ENCODE measurements at regions not wholly inside any gene's neighbourhood (a gene's known extent, or its start where the extent isn't known, plus 50 kb on each side); places are given as distances from the start of the nearest gene placed in this dataset.

- Histone ChIP-seq H2AFZ (peak overlapping the region; percentile 47), H3K9ac (no peak overlapping the region), H3K4me1 (peaks cover 2% of the 10 kb centered on the region), H3K79me2 (no peaks in the 10 kb centered on the region), H3K9me3 (ENCODE audit: control insufficient read depth, low read length) (no peaks in the 10 kb centered on the region), H3K27ac (peak overlapping the region; percentile 100), H3K4me3 (ENCODE audit: low read depth, low read length) (peak overlapping the region; percentile 72), H3K4me2 (ENCODE audit: low read length) (peak overlapping the region; percentile 69), H3K27me3 (ENCODE audit: control insufficient read depth, insufficient read depth, low read length) (no peaks in the 10 kb centered on the region), H3K36me3 (ENCODE audit: control insufficient read depth, insufficient read depth, low read length) (no peaks in the 10 kb centered on the region)
- TF ChIP-seq CTCF (IDR thresholded peaks at IDR 0.05), result no peak
Measured at GRCh38 chr1:244968471-244968871, 104.1 kb upstream of the HNRNPU start.

GRCh38 chr1:244967159-244967558 lies 102.8 kb upstream of the HNRNPU start:
- H2AFZ ChIP-seq, result no peak overlapping the region
- H3K4me1 ChIP-seq, result peaks cover 2% of the 10 kb centered on the region
- H3K27me3 ChIP-seq (ENCODE audit: control insufficient read depth, insufficient read depth, low read length), result no peaks in the 10 kb centered on the region
- no peak overlapping the region for H3K4me3 ChIP-seq (ENCODE audit: low read depth, low read length)
- no peak overlapping the region for H3K4me2 ChIP-seq (ENCODE audit: low read length)
- no peaks in the 10 kb centered on the region for H3K36me3 ChIP-seq (ENCODE audit: control insufficient read depth, insufficient read depth, low read length)
- no peaks in the 10 kb centered on the region for H3K79me2 ChIP-seq
- H3K27ac ChIP-seq, result no peak overlapping the region
- no peak for TF ChIP-seq CTCF (IDR thresholded peaks at IDR 0.05)
- H3K9me3 ChIP-seq (ENCODE audit: control insufficient read depth, low read length), result no peaks in the 10 kb centered on the region
- no peak overlapping the region for H3K9ac ChIP-seq

GRCh38 chr1:244965185-244966030 lies 101.1 kb upstream of the HNRNPU start:
- H3K4me2 ChIP-seq (ENCODE audit: low read length), result no peak overlapping the region
- H3K4me1 ChIP-seq, result peaks cover 2% of the 10 kb centered on the region
- no peaks in the 10 kb centered on the region for H3K79me2 ChIP-seq
- no peak overlapping the region for H3K9ac ChIP-seq
- no peaks in the 10 kb centered on the region for H3K27me3 ChIP-seq (ENCODE audit: control insufficient read depth, insufficient read depth, low read length)
- no peak overlapping the region for H3K27ac ChIP-seq
- H3K9me3 ChIP-seq (ENCODE audit: control insufficient read depth, low read length), result no peaks in the 10 kb centered on the region
- TF ChIP-seq CTCF (IDR thresholded peaks at IDR 0.05), result no peak
- H3K36me3 ChIP-seq (ENCODE audit: control insufficient read depth, insufficient read depth, low read length), result no peaks in the 10 kb centered on the region
- H2AFZ ChIP-seq, result peak overlapping the region; percentile 34
- H3K4me3 ChIP-seq (ENCODE audit: low read depth, low read length), result no peak overlapping the region

GRCh38 chr1:244964112-244964971 lies 100.0 kb upstream of the HNRNPU start:
- Histone ChIP-seq H3K4me1 (peaks cover 2% of the 10 kb centered on the region), H3K4me2 (ENCODE audit: low read length) (no peak overlapping the region), H3K9ac (no peak overlapping the region), H3K4me3 (ENCODE audit: low read depth, low read length) (no peak overlapping the region), H3K9me3 (ENCODE audit: control insufficient read depth, low read length) (no peaks in the 10 kb centered on the region), H3K27me3 (ENCODE audit: control insufficient read depth, insufficient read depth, low read length) (no peaks in the 10 kb centered on the region), H3K79me2 (no peaks in the 10 kb centered on the region), H2AFZ (peak overlapping the region; percentile 47), H3K27ac (no peak overlapping the region), H3K36me3 (ENCODE audit: control insufficient read depth, insufficient read depth, low read length) (no peaks in the 10 kb centered on the region)
- TF ChIP-seq CTCF (IDR thresholded peaks at IDR 0.05), result no peak

Data from parathyroid adenoma (tissue), 2 donors.